ENCODE measurements at regions not wholly inside any gene's neighbourhood (a gene's known extent, or its start where the extent isn't known, plus 50 kb on each side); places are given as distances from the start of the nearest gene placed in this dataset.
"Not testable (repeated sequence)": the region's sequence is repeated elsewhere in the genome, so short reads cannot be mapped to it uniquely, and the experiment has no call there.

GRCh38 chr5:103860327-103860726 lies 297.7 kb upstream of the NUDT12 start:
- no peak for DNase-seq (ENCODE audit: low spot score)

GRCh38 chr5:103858367-103858766 lies 295.8 kb upstream of the NUDT12 start:
- DNase-seq (ENCODE audit: low spot score), result not testable (repeated sequence)

- no peak for DNase-seq (ENCODE audit: low spot score)
Observed at GRCh38 chr5:103851091-103851490, 288.5 kb upstream of the NUDT12 start.

GRCh38 chr5:103849934-103850333 lies 287.3 kb upstream of the NUDT12 start:
- no peak for DNase-seq (ENCODE audit: low spot score)

- DNase-seq (ENCODE audit: low spot score), result no peak
Observed at GRCh38 chr5:103847060-103847459, 284.5 kb upstream of the NUDT12 start.

GRCh38 chr5:103842936-103843335 lies 280.3 kb upstream of the NUDT12 start:
- DNase-seq (ENCODE audit: low spot score), result no peak

- DNase-seq (ENCODE audit: low spot score), result no peak
Observed at GRCh38 chr5:103840600-103840999, 278.0 kb upstream of the NUDT12 start.

GRCh38 chr5:103834216-103834615 lies 271.6 kb upstream of the NUDT12 start:
- no peak for DNase-seq (ENCODE audit: low spot score)

GRCh38 chr5:103829585-103829984 lies 267.0 kb upstream of the NUDT12 start:
- DNase-seq (ENCODE audit: low spot score), result peak; percentile 26

GRCh38 chr5:103827976-103828375 lies 265.4 kb upstream of the NUDT12 start:
- DNase-seq (ENCODE audit: low spot score), result no peak

- DNase-seq (ENCODE audit: low spot score), result no peak
Observed at GRCh38 chr5:103821361-103821760, 258.8 kb upstream of the NUDT12 start.

- peak; percentile 60 for DNase-seq (ENCODE audit: low spot score)
Observed at GRCh38 chr5:103808464-103809106, 246.0 kb upstream of the NUDT12 start.

- no peak for DNase-seq (ENCODE audit: low spot score)
Observed at GRCh38 chr5:103804711-103805110, 242.1 kb upstream of the NUDT12 start.

- no peak for DNase-seq (ENCODE audit: low spot score)
Observed at GRCh38 chr5:103801681-103802080, 239.1 kb upstream of the NUDT12 start.

- no peak for DNase-seq (ENCODE audit: low spot score)
Observed at GRCh38 chr5:103800741-103801495, 238.3 kb upstream of the NUDT12 start.

GRCh38 chr5:103793595-103794182 lies 231.1 kb upstream of the NUDT12 start:
- no peak for DNase-seq (ENCODE audit: low spot score)

- no peak for DNase-seq (ENCODE audit: low spot score)
Observed at GRCh38 chr5:103785569-103785968, 223.0 kb upstream of the NUDT12 start.

GRCh38 chr5:103783669-103784068 lies 221.1 kb upstream of the NUDT12 start:
- DNase-seq (ENCODE audit: low spot score), result no peak

GRCh38 chr5:103780794-103781193 lies 218.2 kb upstream of the NUDT12 start:
- no peak for DNase-seq (ENCODE audit: low spot score)

GRCh38 chr5:103774721-103775120 lies 212.1 kb upstream of the NUDT12 start:
- no peak for DNase-seq (ENCODE audit: low spot score)

- DNase-seq (ENCODE audit: low spot score), result no peak
Observed at GRCh38 chr5:103772248-103772647, 209.7 kb upstream of the NUDT12 start.

GRCh38 chr5:103764403-103764802 lies 201.8 kb upstream of the NUDT12 start:
- DNase-seq (ENCODE audit: low spot score), result no peak

GRCh38 chr5:103758996-103759395 lies 196.4 kb upstream of the NUDT12 start:
- DNase-seq (ENCODE audit: low spot score), result no peak
